ENCODE measurements at regions not wholly inside any gene's neighbourhood (a gene's known extent, or its start where the extent isn't known, plus 50 kb on each side); places are given as distances from the start of the nearest gene placed in this dataset.

- TF ChIP-seq CTCF (IDR thresholded peaks at IDR 0.05), result peak; percentile 70
- Histone ChIP-seq H3K9ac (ENCODE audit: low read depth in 2 of 2, low read length in 2 of 2) (no peak overlapping the region), H3K4me3 (no peak overlapping the region), H3K4me1 (no peaks in the 10 kb centered on the region), H3K36me3 (no peaks in the 10 kb centered on the region), H3K27me3 (no peaks in the 10 kb centered on the region), H3K9me3 (no peaks in the 10 kb centered on the region), H3K27ac (no peak overlapping the region)
- intact Hi-C loops (cut with DNase I), result no loop called here
- DNase-seq, result no peak
Observed at GRCh38 chr12:130281153-130281799, 56.4 kb upstream of the PIWIL1 start.

- intact Hi-C loops (cut with DNase I), result no loop called here
- DNase-seq, result no peak
- no peak overlapping the region for H3K9ac ChIP-seq (ENCODE audit: low read depth in 2 of 2, low read length in 2 of 2)
- no peaks in the 10 kb centered on the region for H3K4me1 ChIP-seq
- no peaks in the 10 kb centered on the region for H3K9me3 ChIP-seq
- H3K27ac ChIP-seq, result no peak overlapping the region
- no peaks in the 10 kb centered on the region for H3K27me3 ChIP-seq
- no peaks in the 10 kb centered on the region for H3K36me3 ChIP-seq
- H3K4me3 ChIP-seq, result no peak overlapping the region
- no peak for TF ChIP-seq CTCF (IDR thresholded peaks at IDR 0.05)
Observed at GRCh38 chr12:130286041-130286440, 51.6 kb upstream of the PIWIL1 start.

GRCh38 chr12:130286741-130287440, 50.8 kb upstream of the PIWIL1 start:
- H3K4me3 ChIP-seq, result no peak overlapping the region
- no peaks in the 10 kb centered on the region for H3K9me3 ChIP-seq
- no peak for TF ChIP-seq CTCF (IDR thresholded peaks at IDR 0.05)
- no peak overlapping the region for H3K9ac ChIP-seq (ENCODE audit: low read depth in 2 of 2, low read length in 2 of 2)
- no peaks in the 10 kb centered on the region for H3K27me3 ChIP-seq
- no peak for DNase-seq
- H3K36me3 ChIP-seq, result no peaks in the 10 kb centered on the region
- intact Hi-C loops (cut with DNase I), result no loop called here
- no peak overlapping the region for H3K27ac ChIP-seq
- H3K4me1 ChIP-seq, result no peaks in the 10 kb centered on the region

Measured in colonic mucosa (tissue), 4 donors.